ENCODE measurements at regions not wholly inside any gene's neighbourhood (a gene's known extent, or its start where the extent isn't known, plus 50 kb on each side); places are given as distances from the start of the nearest gene placed in this dataset.
"Not testable (repeated sequence)": the region's sequence is repeated elsewhere in the genome, so short reads cannot be mapped to it uniquely, and the experiment has no call there.

DNA sequence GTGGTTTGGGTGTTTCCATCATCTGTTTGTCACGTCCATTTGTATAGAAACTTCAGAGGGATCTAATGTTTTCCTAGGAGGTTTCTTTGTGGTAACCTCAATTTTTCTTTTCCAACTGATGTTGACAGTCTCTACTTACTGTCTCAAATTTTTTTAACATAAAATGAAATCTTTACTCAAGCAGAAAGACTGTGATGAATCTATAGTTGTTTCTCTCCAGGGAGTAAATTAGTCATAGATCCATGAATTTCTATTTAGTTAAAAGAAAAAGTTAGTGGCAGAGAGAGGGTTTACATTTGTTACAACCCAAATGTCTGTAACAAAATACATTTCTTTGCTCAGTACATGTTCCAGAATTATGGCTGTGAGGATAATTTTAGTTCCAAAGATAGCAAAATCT is 161.6 kb downstream of the DISP1 start:
- Mint-ChIP-seq H3K4me3 (no peak overlapping the region), H3K4me1 (peaks cover 39% of the 10 kb centered on the region), H3K27me3 (ENCODE audit: insufficient read depth, low read depth) (no peaks in the 10 kb centered on the region), H3K27ac (no peak overlapping the region), H3K9me3 (peaks cover 6% of the 10 kb centered on the region), H3K36me3 (peaks cover 8% of the 10 kb centered on the region)
- H3K27me3 ChIP-seq: no peaks in the 10 kb centered on the region
- no peak overlapping the region for H3K9ac ChIP-seq
- no peaks in the 10 kb centered on the region for H3K79me2 ChIP-seq (ENCODE audit: low read depth)
- H3K9me3 ChIP-seq (ENCODE audit: low read depth): no peaks in the 10 kb centered on the region
- H3K36me3 ChIP-seq: no peaks in the 10 kb centered on the region
- H3K4me2 ChIP-seq: no peak overlapping the region
- H2AFZ ChIP-seq (replicated peaks): no peak overlapping the region
- no peaks in the 10 kb centered on the region for H4K20me1 ChIP-seq (ENCODE audit: low read depth)
- H3F3A ChIP-seq (ENCODE audit: low read depth): no peaks in the 10 kb centered on the region
- H3K27ac ChIP-seq: no peak overlapping the region
- TF ChIP-seq EZH2phosphoT487 (IDR thresholded peaks at IDR 0.05) (no peak), EZH2 (IDR thresholded peaks at IDR 0.05) (no peak)
- TF ChIP-seq, protein P1, sequence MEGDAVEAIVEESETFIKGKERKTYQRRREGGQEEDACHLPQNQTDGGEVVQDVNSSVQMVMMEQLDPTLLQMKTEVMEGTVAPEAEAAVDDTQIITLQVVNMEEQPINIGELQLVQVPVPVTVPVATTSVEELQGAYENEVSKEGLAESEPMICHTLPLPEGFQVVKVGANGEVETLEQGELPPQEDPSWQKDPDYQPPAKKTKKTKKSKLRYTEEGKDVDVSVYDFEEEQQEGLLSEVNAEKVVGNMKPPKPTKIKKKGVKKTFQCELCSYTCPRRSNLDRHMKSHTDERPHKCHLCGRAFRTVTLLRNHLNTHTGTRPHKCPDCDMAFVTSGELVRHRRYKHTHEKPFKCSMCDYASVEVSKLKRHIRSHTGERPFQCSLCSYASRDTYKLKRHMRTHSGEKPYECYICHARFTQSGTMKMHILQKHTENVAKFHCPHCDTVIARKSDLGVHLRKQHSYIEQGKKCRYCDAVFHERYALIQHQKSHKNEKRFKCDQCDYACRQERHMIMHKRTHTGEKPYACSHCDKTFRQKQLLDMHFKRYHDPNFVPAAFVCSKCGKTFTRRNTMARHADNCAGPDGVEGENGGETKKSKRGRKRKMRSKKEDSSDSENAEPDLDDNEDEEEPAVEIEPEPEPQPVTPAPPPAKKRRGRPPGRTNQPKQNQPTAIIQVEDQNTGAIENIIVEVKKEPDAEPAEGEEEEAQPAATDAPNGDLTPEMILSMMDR (IDR thresholded peaks at IDR 0.05): no peak
- no peak overlapping the region for H3K4me3 ChIP-seq
- H3K4me1 ChIP-seq: no peaks in the 10 kb centered on the region
- DNase-seq (ENCODE audit: low spot score): no peak

DNA sequence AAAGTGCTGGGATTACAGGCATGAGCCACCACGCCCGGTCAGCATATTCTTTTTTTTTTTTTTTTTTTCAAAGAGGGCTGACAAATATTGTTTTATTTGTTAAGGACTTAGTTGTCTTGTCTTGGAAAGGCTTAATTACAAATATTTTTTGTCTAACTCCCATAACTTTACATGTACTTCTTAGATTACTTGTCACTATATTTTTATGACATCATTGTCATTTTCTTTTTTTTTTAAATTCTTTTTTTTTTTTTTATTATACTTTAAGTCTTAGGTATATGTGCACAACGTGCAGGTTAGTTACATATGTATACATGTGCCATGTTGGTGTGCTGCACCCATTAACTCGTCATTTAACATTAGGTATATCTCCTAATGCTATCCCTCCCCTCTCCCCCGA is 162.5 kb downstream of the DISP1 start:
- not testable (repeated sequence) for H3K27ac ChIP-seq; H2AFZ ChIP-seq (replicated peaks); H3K27ac Mint-ChIP-seq; H3K4me2 ChIP-seq; H4K20me1 ChIP-seq (ENCODE audit: low read depth); H3K9me3 Mint-ChIP-seq; H3K27me3 ChIP-seq; H3K79me2 ChIP-seq (ENCODE audit: low read depth); H3K4me1 ChIP-seq; H3K36me3 ChIP-seq; H3F3A ChIP-seq (ENCODE audit: low read depth); DNase-seq (ENCODE audit: low spot score); H3K4me3 ChIP-seq; H3K9me3 ChIP-seq (ENCODE audit: low read depth); H3K27me3 Mint-ChIP-seq (ENCODE audit: insufficient read depth, low read depth); H3K4me3 Mint-ChIP-seq; H3K36me3 Mint-ChIP-seq; H3K9ac ChIP-seq
- H3K4me1 Mint-ChIP-seq: peaks cover 34% of the 10 kb centered on the region

DNA sequence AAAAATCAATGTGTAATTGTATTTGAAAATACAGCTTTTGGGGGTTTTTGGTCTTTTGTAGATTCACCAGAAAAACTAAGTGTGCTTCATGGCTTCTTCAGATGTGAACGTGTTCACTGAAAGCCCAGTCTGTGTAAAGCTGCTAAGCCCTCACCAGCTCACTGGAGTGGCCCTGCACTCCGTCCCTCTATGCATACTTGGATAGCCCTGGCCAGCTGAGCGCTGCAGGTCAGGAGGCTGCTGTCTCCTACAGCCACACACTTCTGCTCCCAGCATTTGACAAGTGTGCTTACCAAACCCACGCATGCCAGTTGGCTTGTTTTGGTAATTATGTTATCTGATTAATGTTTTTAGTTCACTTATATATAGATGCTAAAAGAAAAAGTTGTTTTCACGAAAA is 163.5 kb downstream of the TLR5 start:
- Histone ChIP-seq H3K79me2 (ENCODE audit: low read depth) (no peaks in the 10 kb centered on the region), H3K4me1 (no peaks in the 10 kb centered on the region), H3K4me3 (no peak overlapping the region), H3K27me3 (no peaks in the 10 kb centered on the region), H2AFZ (replicated peaks) (no peak overlapping the region), H3K27ac (no peak overlapping the region), H3K4me2 (no peak overlapping the region), H4K20me1 (ENCODE audit: low read depth) (no peaks in the 10 kb centered on the region), H3K9me3 (ENCODE audit: low read depth) (no peaks in the 10 kb centered on the region), H3K9ac (no peak overlapping the region), H3K36me3 (no peaks in the 10 kb centered on the region), H3F3A (ENCODE audit: low read depth) (no peaks in the 10 kb centered on the region)
- Mint-ChIP-seq H3K4me1 (peaks cover 19% of the 10 kb centered on the region), H3K27me3 (ENCODE audit: insufficient read depth, low read depth) (no peaks in the 10 kb centered on the region), H3K9me3 (peaks cover 6% of the 10 kb centered on the region), H3K27ac (no peak overlapping the region), H3K4me3 (no peak overlapping the region), H3K36me3 (peaks cover 9% of the 10 kb centered on the region)
- TF ChIP-seq, protein P1 (IDR thresholded peaks at IDR 0.05): no peak
- TF ChIP-seq EZH2 (IDR thresholded peaks at IDR 0.05) (no peak), EZH2phosphoT487 (IDR thresholded peaks at IDR 0.05) (no peak)
- peak; percentile 12 for DNase-seq (ENCODE audit: low spot score)

DNA sequence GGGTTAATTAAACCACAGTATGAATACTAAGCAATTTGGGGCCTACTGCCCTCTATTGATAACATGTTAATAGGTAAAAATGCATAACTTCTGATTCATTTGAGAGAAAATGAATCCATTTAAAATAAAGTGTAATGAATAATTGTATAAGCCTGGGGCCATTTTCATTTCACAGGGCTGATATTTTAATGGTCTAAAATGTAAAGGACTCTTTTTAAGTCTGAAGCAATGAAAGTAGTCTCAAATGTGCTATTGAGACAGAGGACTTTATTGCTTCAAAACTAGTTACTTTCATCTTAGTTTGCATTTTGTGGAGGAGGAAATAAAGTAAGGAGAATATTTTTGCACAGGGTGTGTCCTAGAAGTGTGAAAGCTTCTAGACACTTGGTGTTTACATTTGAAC is 155.4 kb downstream of the TLR5 start:
- no peaks in the 10 kb centered on the region for H3K9me3 ChIP-seq (ENCODE audit: low read depth)
- H2AFZ ChIP-seq (replicated peaks): no peak overlapping the region
- no peaks in the 10 kb centered on the region for H3K36me3 ChIP-seq
- H3K4me2 ChIP-seq: no peak overlapping the region
- H3K4me3 ChIP-seq: no peak overlapping the region
- no peak overlapping the region for H3K4me3 Mint-ChIP-seq
- no peak overlapping the region for H3K27ac ChIP-seq
- no peaks in the 10 kb centered on the region for H4K20me1 ChIP-seq (ENCODE audit: low read depth)
- no peaks in the 10 kb centered on the region for H3K27me3 ChIP-seq
- no peak for DNase-seq (ENCODE audit: low spot score)
- TF ChIP-seq EZH2phosphoT487 (IDR thresholded peaks at IDR 0.05) (no peak), EZH2 (IDR thresholded peaks at IDR 0.05) (no peak)
- TF ChIP-seq, protein P1 (IDR thresholded peaks at IDR 0.05): no peak
- H3K4me1 Mint-ChIP-seq: peaks cover 14% of the 10 kb centered on the region
- H3K9me3 Mint-ChIP-seq: no peaks in the 10 kb centered on the region
- peaks cover 13% of the 10 kb centered on the region for H3K36me3 Mint-ChIP-seq
- no peaks in the 10 kb centered on the region for H3F3A ChIP-seq (ENCODE audit: low read depth)
- H3K27ac Mint-ChIP-seq: no peak overlapping the region
- no peaks in the 10 kb centered on the region for H3K27me3 Mint-ChIP-seq (ENCODE audit: insufficient read depth, low read depth)
- H3K4me1 ChIP-seq: peaks cover 7% of the 10 kb centered on the region
- no peak overlapping the region for H3K9ac ChIP-seq
- no peaks in the 10 kb centered on the region for H3K79me2 ChIP-seq (ENCODE audit: low read depth)

All from neural progenitor cell (in vitro differentiated cells).